ENCODE measurements at regions not wholly inside any gene's neighbourhood (a gene's known extent, or its start where the extent isn't known, plus 50 kb on each side); places are given as distances from the start of the nearest gene placed in this dataset.

DNA sequence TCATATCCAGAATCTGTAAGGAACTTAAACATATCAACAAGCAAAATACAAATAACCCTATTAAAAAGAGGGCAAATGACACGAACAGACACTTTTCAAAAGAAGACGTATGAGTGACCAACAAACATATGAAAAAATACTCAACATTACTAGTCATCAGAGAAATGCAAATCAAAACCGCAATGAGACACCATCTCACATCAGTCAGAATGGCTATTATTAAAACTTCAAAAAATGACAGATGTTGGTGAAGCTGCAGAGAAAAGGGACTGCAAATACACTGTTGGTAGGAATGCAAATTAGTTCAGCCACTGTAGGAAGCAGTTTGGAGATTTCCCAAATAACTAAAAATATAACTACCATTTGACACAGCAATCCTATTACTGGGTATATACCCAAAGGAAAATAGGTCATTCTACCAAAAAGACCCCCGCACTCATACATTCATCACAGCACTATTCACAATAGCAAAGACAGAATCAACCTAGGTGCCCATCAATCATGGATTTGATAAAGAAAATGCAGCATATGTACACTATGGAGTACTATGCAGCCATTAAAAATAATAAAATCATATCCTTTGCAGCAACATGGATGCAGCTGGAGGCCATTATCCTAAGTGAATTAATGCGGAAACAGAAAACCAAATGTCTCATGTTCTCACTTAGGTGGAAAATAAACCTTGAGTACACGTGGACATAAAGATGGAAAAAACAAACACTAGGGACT lies 230.1 kb upstream of the RAB4A start:
- Histone ChIP-seq H3K9ac (ENCODE audit: insufficient read depth, low read length, poor library complexity, severe bottlenecking) (no peak overlapping the region), H3K9me3 (replicated peaks in 1 of 2; ENCODE audit: control insufficient read depth in 1 of 2, insufficient read depth in 1 of 2, low read length in 2 of 2) (no peaks in the 10 kb centered on the region), H3K4me2 (replicated peaks; ENCODE audit: extremely low read depth, low read length, poor library complexity, severe bottlenecking) (no peak overlapping the region), H3K4me3 (replicated peaks in 1 of 3; ENCODE audit: low read depth in 2 of 3, low read length in 3 of 3) (no peak overlapping the region), H2AFZ (ENCODE audit: insufficient read depth, low read depth, low read length, poor library complexity, severe bottlenecking) (no peak overlapping the region), H3K4me1 (ENCODE audit: control insufficient read depth in 1 of 2, insufficient read depth in 2 of 2, low read length in 2 of 2) (peaks cover 21 to 38% of the 10 kb centered on the region in 2 donors), H3K27me3 (ENCODE audit: control insufficient read depth in 2 of 2, insufficient read depth in 2 of 2, low read length in 2 of 2) (no peaks in the 10 kb centered on the region), H4K20me1 (ENCODE audit: insufficient read depth, low read length) (no peaks in the 10 kb centered on the region), H3K36me3 (replicated peaks in 1 of 2; ENCODE audit: control insufficient read depth in 1 of 2, insufficient read depth in 2 of 2, low read length in 2 of 2) (no peaks in the 10 kb centered on the region), H3K27ac (ENCODE audit: low read depth in 1 of 2, low read length in 2 of 2) (no peak overlapping the region), H3K79me2 (ENCODE audit: insufficient read depth, low read length) (no peaks in the 10 kb centered on the region)
- Mint-ChIP-seq H3K27me3 (ENCODE audit: low read depth in 3 of 3) (no peaks in the 10 kb centered on the region), H3K4me1 (peaks cover 50% of the 10 kb centered on the region), H3K36me3 (no peaks in the 10 kb centered on the region), H3K9me3 (peaks cover 0 to 3% (median 2%) of the 10 kb centered on the region in 7 donors), H3K27ac (no peak overlapping the region), H3K4me3 (no peak overlapping the region)
- intact Hi-C loops (cut with micrococcal nuclease) = no loop called here
- WGBS (ENCODE audit: insufficient coverage) = 96% methylated on average over 3 of the region's 6 CpGs
- no peak for DNase-seq
- TF ChIP-seq, protein P1, sequence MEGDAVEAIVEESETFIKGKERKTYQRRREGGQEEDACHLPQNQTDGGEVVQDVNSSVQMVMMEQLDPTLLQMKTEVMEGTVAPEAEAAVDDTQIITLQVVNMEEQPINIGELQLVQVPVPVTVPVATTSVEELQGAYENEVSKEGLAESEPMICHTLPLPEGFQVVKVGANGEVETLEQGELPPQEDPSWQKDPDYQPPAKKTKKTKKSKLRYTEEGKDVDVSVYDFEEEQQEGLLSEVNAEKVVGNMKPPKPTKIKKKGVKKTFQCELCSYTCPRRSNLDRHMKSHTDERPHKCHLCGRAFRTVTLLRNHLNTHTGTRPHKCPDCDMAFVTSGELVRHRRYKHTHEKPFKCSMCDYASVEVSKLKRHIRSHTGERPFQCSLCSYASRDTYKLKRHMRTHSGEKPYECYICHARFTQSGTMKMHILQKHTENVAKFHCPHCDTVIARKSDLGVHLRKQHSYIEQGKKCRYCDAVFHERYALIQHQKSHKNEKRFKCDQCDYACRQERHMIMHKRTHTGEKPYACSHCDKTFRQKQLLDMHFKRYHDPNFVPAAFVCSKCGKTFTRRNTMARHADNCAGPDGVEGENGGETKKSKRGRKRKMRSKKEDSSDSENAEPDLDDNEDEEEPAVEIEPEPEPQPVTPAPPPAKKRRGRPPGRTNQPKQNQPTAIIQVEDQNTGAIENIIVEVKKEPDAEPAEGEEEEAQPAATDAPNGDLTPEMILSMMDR (IDR thresholded peaks at IDR 0.05) = no peak

DNA sequence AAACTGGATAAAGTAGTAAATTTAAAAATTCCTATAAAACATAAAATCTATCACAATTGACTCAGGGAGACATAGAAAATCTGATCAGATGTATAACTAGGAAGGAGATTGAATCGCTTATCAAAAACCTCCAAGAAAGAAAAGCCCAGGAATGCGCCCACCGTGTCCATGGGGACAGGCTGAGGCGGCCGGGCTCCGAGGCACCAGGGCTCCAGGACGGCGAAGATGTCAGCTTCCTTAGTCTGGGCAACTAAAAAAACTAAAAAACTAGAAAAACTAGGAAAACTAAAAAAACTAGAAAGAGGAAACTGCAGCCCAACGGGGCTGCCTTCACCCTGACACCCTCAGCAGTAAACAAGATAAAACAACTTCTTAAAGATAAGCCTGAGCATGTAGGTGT lies 229.0 kb upstream of the RAB4A start:
- 77% methylated on average over 5 of the region's 9 CpGs for WGBS (ENCODE audit: insufficient coverage)
- Mint-ChIP-seq H3K4me1 (peaks cover 46% of the 10 kb centered on the region), H3K4me3 (no peak overlapping the region), H3K36me3 (no peaks in the 10 kb centered on the region), H3K27ac (peak overlapping the region in 1 of 7 donors; percentile 52), H3K9me3 (peaks cover 0 to 3% (median 0%) of the 10 kb centered on the region in 7 donors), H3K27me3 (ENCODE audit: low read depth in 3 of 3) (no peaks in the 10 kb centered on the region)
- Histone ChIP-seq H3K27ac (ENCODE audit: low read depth in 1 of 2, low read length in 2 of 2) (no peak overlapping the region), H3K27me3 (ENCODE audit: control insufficient read depth in 2 of 2, insufficient read depth in 2 of 2, low read length in 2 of 2) (no peaks in the 10 kb centered on the region), H3K79me2 (ENCODE audit: insufficient read depth, low read length) (no peaks in the 10 kb centered on the region), H4K20me1 (ENCODE audit: insufficient read depth, low read length) (no peaks in the 10 kb centered on the region), H3K9me3 (replicated peaks in 1 of 2; ENCODE audit: control insufficient read depth in 1 of 2, insufficient read depth in 1 of 2, low read length in 2 of 2) (no peaks in the 10 kb centered on the region), H3K4me3 (replicated peaks in 1 of 3; ENCODE audit: low read depth in 2 of 3, low read length in 3 of 3) (no peak overlapping the region), H3K4me1 (ENCODE audit: control insufficient read depth in 1 of 2, insufficient read depth in 2 of 2, low read length in 2 of 2) (peaks cover 18 to 34% of the 10 kb centered on the region in 2 donors), H3K4me2 (replicated peaks; ENCODE audit: extremely low read depth, low read length, poor library complexity, severe bottlenecking) (no peak overlapping the region), H3K36me3 (replicated peaks in 1 of 2; ENCODE audit: control insufficient read depth in 1 of 2, insufficient read depth in 2 of 2, low read length in 2 of 2) (no peaks in the 10 kb centered on the region), H3K9ac (ENCODE audit: insufficient read depth, low read length, poor library complexity, severe bottlenecking) (no peak overlapping the region), H2AFZ (ENCODE audit: insufficient read depth, low read depth, low read length, poor library complexity, severe bottlenecking) (no peak overlapping the region)
- DNase-seq = no peak
- TF ChIP-seq, protein P1 (IDR thresholded peaks at IDR 0.05) = no peak
- intact Hi-C loops (cut with micrococcal nuclease) = no loop called here

All from CD14-positive monocyte (primary cell).